ENCODE measurements at regions not wholly inside any gene's neighbourhood (a gene's known extent, or its start where the extent isn't known, plus 50 kb on each side); places are given as distances from the start of the nearest gene placed in this dataset.

DNA sequence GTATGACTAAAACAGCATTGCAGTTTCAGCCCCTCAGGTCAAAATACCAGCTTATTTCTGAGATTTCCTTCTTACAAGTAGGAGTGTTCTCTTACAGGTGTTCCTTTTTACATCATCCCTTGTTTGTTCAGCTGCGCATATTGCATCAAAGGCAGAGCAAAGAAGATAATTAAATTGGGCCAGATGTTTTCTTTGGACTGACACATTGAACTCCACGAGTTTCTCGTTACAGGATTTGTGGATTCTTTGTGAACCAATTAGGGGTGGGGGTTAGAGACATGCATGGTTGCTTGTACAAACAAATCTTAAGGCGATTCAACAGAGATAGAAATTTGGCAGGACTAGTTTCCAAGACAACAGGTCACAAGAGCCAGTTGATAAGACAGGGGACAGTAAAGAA, 95.7 kb downstream of the SPANXN4 start:
- no peak for ATAC-seq

DNA sequence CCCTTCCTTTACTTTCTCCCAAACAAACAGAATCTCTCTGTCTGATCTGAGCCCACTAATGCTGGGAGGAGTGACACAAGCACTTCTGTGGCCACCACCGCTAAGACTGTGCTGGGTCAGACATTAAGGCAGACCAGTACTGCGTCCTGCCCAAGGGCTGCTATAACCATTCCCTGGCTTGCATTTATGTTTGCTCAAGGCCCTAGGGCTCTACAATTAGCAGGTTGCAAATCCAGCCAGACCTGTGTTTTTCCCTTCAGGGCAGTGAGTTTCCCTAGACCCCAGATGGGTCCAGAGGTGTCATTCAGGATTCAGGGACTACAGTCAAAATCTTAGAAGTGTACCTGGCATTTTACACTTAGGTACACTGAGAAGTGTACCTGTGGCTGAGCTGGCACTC, 89.7 kb downstream of the SPANXN4 start:
- ATAC-seq = no peak
- ChIA-PET POLR2A (no interaction called here), CTCF (no interaction called here), RAD21 (ENCODE audit: low non-redundant PET in 1 of 2, low total read pairs in 2 of 2, uncharacterized antibody in 2 of 2, unreplicated experiment in 2 of 2) (no interaction called here)
- H4K20me1 ChIP-seq (ENCODE audit: insufficient read depth) = no peaks in the 10 kb centered on the region
- H3K27ac ChIP-seq (ENCODE audit: low read depth, low read length) = no peak overlapping the region
- no peak overlapping the region for H3K4me3 ChIP-seq (replicated peaks in 1 of 2; ENCODE audit: low read depth in 1 of 2, low read length in 2 of 2)
- BruUV-seq (replicated peaks) = no TSS peak
- intact Hi-C loops (cut with micrococcal nuclease) = no loop called here
- no peaks in the 10 kb centered on the region for H3K27me3 ChIP-seq (ENCODE audit: insufficient read depth, low read length)
- H2AFZ ChIP-seq (ENCODE audit: low read depth, low read length, poor library complexity, severe bottlenecking) = no peak overlapping the region
- H3K9me2 ChIP-seq (ENCODE audit: insufficient read depth) = no peaks in the 10 kb centered on the region
- H3K4me1 ChIP-seq (ENCODE audit: control insufficient read depth in 1 of 2, insufficient read depth in 2 of 2, low read length in 2 of 2) = no peaks in the 10 kb centered on the region
- H3K36me3 ChIP-seq (ENCODE audit: control insufficient read depth in 1 of 2, insufficient read depth in 2 of 2, low read length in 2 of 2) = no peaks in the 10 kb centered on the region
- no peaks in the 10 kb centered on the region for H3K9me3 ChIP-seq (ENCODE audit: control insufficient read depth in 1 of 2, insufficient read depth in 1 of 2, low read depth in 1 of 2, low read length in 2 of 2)
- no peak overlapping the region for H3K4me2 ChIP-seq (ENCODE audit: low read length)
- no peak overlapping the region for H3K9ac ChIP-seq (ENCODE audit: low read length)
- no peaks in the 10 kb centered on the region for H3K79me2 ChIP-seq (ENCODE audit: insufficient read depth, low read length)
- no peak for DNase-seq (ENCODE audit: low read depth, low spot score)
- no peak for TF ChIP-seq ZFX (IDR thresholded peaks at IDR 0.05)
- TF ChIP-seq JUND (IDR thresholded peaks at IDR 0.05) = no peak
- no peak for TF ChIP-seq RAD21 (IDR thresholded peaks at IDR 0.05; ENCODE audit: low read depth)
- no peak for TF ChIP-seq MAX (IDR thresholded peaks at IDR 0.05)
- no peak for TF ChIP-seq POLR2A (IDR thresholded peaks at IDR 0.05; ENCODE audit: borderline replicate concordance, extremely low read depth, insufficient read depth, insufficient read length)
- no peak for TF ChIP-seq TCF7L2 (IDR thresholded peaks at IDR 0.05; ENCODE audit: borderline replicate concordance, extremely low read depth, insufficient read depth, insufficient read length)
- no peak for TF ChIP-seq EZH2phosphoT487 (IDR thresholded peaks at IDR 0.05; ENCODE audit: borderline replicate concordance)
- TF ChIP-seq YY1 (IDR thresholded peaks at IDR 0.05; ENCODE audit: extremely low read depth, insufficient replicate concordance, low read depth, low read length) = no peak
- no peak for TF ChIP-seq EZH2 (IDR thresholded peaks at IDR 0.05)
- TF ChIP-seq FOSL1 (IDR thresholded peaks at IDR 0.05; ENCODE audit: low read depth) = no peak
- no peak for TF ChIP-seq CEBPB (IDR thresholded peaks at IDR 0.05; ENCODE audit: low read depth)
- TF ChIP-seq SIN3A (IDR thresholded peaks at IDR 0.05; ENCODE audit: low read depth) = no peak
- no peak for TF ChIP-seq EGR1 (IDR thresholded peaks at IDR 0.05; ENCODE audit: low read depth)
- TF ChIP-seq, protein P1, sequence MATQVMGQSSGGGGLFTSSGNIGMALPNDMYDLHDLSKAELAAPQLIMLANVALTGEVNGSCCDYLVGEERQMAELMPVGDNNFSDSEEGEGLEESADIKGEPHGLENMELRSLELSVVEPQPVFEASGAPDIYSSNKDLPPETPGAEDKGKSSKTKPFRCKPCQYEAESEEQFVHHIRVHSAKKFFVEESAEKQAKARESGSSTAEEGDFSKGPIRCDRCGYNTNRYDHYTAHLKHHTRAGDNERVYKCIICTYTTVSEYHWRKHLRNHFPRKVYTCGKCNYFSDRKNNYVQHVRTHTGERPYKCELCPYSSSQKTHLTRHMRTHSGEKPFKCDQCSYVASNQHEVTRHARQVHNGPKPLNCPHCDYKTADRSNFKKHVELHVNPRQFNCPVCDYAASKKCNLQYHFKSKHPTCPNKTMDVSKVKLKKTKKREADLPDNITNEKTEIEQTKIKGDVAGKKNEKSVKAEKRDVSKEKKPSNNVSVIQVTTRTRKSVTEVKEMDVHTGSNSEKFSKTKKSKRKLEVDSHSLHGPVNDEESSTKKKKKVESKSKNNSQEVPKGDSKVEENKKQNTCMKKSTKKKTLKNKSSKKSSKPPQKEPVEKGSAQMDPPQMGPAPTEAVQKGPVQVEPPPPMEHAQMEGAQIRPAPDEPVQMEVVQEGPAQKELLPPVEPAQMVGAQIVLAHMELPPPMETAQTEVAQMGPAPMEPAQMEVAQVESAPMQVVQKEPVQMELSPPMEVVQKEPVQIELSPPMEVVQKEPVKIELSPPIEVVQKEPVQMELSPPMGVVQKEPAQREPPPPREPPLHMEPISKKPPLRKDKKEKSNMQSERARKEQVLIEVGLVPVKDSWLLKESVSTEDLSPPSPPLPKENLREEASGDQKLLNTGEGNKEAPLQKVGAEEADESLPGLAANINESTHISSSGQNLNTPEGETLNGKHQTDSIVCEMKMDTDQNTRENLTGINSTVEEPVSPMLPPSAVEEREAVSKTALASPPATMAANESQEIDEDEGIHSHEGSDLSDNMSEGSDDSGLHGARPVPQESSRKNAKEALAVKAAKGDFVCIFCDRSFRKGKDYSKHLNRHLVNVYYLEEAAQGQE (IDR thresholded peaks at IDR 0.05; ENCODE audit: low read depth) = no peak
- TF ChIP-seq SRF (IDR thresholded peaks at IDR 0.05; ENCODE audit: low read depth) = no peak

More for the DNA sequence above, 95.7 kb downstream of the SPANXN4 start:
- H3K79me2 ChIP-seq (ENCODE audit: insufficient read depth, low read length) = no peaks in the 10 kb centered on the region
- no peaks in the 10 kb centered on the region for H3K36me3 ChIP-seq (ENCODE audit: control insufficient read depth in 1 of 2, insufficient read depth in 2 of 2, low read length in 2 of 2)
- H3K9me3 ChIP-seq (ENCODE audit: control insufficient read depth in 1 of 2, insufficient read depth in 1 of 2, low read depth in 1 of 2, low read length in 2 of 2) = no peaks in the 10 kb centered on the region
- TF ChIP-seq, protein P2, sequence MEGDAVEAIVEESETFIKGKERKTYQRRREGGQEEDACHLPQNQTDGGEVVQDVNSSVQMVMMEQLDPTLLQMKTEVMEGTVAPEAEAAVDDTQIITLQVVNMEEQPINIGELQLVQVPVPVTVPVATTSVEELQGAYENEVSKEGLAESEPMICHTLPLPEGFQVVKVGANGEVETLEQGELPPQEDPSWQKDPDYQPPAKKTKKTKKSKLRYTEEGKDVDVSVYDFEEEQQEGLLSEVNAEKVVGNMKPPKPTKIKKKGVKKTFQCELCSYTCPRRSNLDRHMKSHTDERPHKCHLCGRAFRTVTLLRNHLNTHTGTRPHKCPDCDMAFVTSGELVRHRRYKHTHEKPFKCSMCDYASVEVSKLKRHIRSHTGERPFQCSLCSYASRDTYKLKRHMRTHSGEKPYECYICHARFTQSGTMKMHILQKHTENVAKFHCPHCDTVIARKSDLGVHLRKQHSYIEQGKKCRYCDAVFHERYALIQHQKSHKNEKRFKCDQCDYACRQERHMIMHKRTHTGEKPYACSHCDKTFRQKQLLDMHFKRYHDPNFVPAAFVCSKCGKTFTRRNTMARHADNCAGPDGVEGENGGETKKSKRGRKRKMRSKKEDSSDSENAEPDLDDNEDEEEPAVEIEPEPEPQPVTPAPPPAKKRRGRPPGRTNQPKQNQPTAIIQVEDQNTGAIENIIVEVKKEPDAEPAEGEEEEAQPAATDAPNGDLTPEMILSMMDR (IDR thresholded peaks at IDR 0.05 in 2 of 3, conservative IDR thresholded peaks at IDR 0.05 in 1 of 3; ENCODE audit: borderline replicate concordance in 1 of 3, insufficient read depth in 1 of 3, low read depth in 2 of 3, low read length in 2 of 3) = no peak
- TF ChIP-seq EZH2phosphoT487 (IDR thresholded peaks at IDR 0.05; ENCODE audit: borderline replicate concordance) = no peak
- intact Hi-C loops (cut with micrococcal nuclease) = no loop called here
- H2AFZ ChIP-seq (ENCODE audit: low read depth, low read length, poor library complexity, severe bottlenecking) = no peak overlapping the region
- no peak overlapping the region for H3K4me2 ChIP-seq (ENCODE audit: low read length)
- BruUV-seq (replicated peaks) = no TSS peak
- H3K9ac ChIP-seq (ENCODE audit: low read length) = no peak overlapping the region
- no peak overlapping the region for H3K4me3 ChIP-seq (replicated peaks in 1 of 2; ENCODE audit: low read depth in 1 of 2, low read length in 2 of 2)
- no peaks in the 10 kb centered on the region for H3K27me3 ChIP-seq (ENCODE audit: insufficient read depth, low read length)
- H4K20me1 ChIP-seq (ENCODE audit: insufficient read depth) = no peaks in the 10 kb centered on the region
- no peak for DNase-seq (ENCODE audit: low read depth, low spot score)
- no peaks in the 10 kb centered on the region for H3K9me2 ChIP-seq (ENCODE audit: insufficient read depth)
- H3K4me1 ChIP-seq (ENCODE audit: control insufficient read depth in 1 of 2, insufficient read depth in 2 of 2, low read length in 2 of 2) = no peaks in the 10 kb centered on the region
- ChIA-PET CTCF (no interaction called here), RAD21 (ENCODE audit: low non-redundant PET in 1 of 2, low total read pairs in 2 of 2, uncharacterized antibody in 2 of 2, unreplicated experiment in 2 of 2) (no interaction called here), POLR2A (no interaction called here)
- H3K27ac ChIP-seq (ENCODE audit: low read depth, low read length) = no peak overlapping the region

Measured in HCT116 (cell line).